Hepatocyte (in vitro differentiated cells): ENCODE measurements at regions not wholly inside any gene's neighbourhood (a gene's known extent, or its start where the extent isn't known, plus 50 kb on each side); places are given as distances from the start of the nearest gene placed in this dataset.
A peak's percentile ranks its signal among the peaks of the same experiment; 100 is the strongest.

Source experiments
- DNase-seq: peaks from one replicate; pipeline ENCODE4 v3.0.0-alpha.2; 2016; ENCODE audit warnings: low spot score
- H2AFZ ChIP-seq: fragments of 200-600 bp; sonication (generic); 2 replicates; pipeline ENCODE4 v1.6.0; 2016; ENCODE audit warnings: antibody characterized with exemption, mild to moderate bottlenecking
- H3K27ac ChIP-seq: fragments of 200-600 bp; sonication (generic); 2 replicates; pipeline ENCODE4 v1.5.1; 2016; ENCODE audit warnings: mild to moderate bottlenecking
- H3K27me3 ChIP-seq: fragments of 200-600 bp; sonication (generic); 2 replicates; pipeline ENCODE4 v1.6.1; 2016
- H3K36me3 ChIP-seq: fragments of 200-600 bp; sonication (generic); replicated peaks from 2 replicates; pipeline ENCODE4 v1.5.1; 2016; ENCODE audit warnings: low read depth; ENCODE audit not compliant: insufficient read depth
- H3K4me1 ChIP-seq: fragments of 200-600 bp; sonication (generic); 2 replicates; pipeline ENCODE4 v1.5.1; 2016; ENCODE audit warnings: mild to moderate bottlenecking, moderate library complexity; ENCODE audit not compliant: insufficient read depth
- H3K4me2 ChIP-seq: fragments of 200-600 bp; sonication (generic); 2 replicates; pipeline ENCODE4 v1.6.0; 2016
- H3K4me3 ChIP-seq: fragments of 200-600 bp; sonication (generic); 2 replicates; pipeline ENCODE4 v1.5.1; 2016; ENCODE audit warnings: mild to moderate bottlenecking
- H3K79me2 ChIP-seq: fragments of 200-600 bp; sonication (generic); 2 replicates; pipeline ENCODE4 v1.6.0; 2017; ENCODE audit warnings: mild to moderate bottlenecking
- H3K9me2 ChIP-seq: fragments of 200-600 bp; sonication (generic); replicated peaks from 2 replicates; pipeline ENCODE4 v1.6.0; 2017; ENCODE audit warnings: mild to moderate bottlenecking; ENCODE audit not compliant: insufficient read depth
- H3K9me3 ChIP-seq: fragments of 200-600 bp; sonication (generic); 2 replicates; pipeline ENCODE4 v1.5.1; 2016; ENCODE audit warnings: low read depth, mild to moderate bottlenecking
- H4K20me1 ChIP-seq: fragments of 200-600 bp; sonication (generic); 2 replicates; pipeline ENCODE4 v1.6.0; 2016; ENCODE audit warnings: mild to moderate bottlenecking; ENCODE audit not compliant: insufficient read depth, poor library complexity, severe bottlenecking
- EZH2 ChIP-seq: fragments of 200-600 bp; sonication (generic); IDR thresholded peaks from 2 replicates; pipeline ENCODE4 v1.6.1; 2016; ENCODE audit warnings: antibody characterized with exemption, mild to moderate bottlenecking, borderline replicate concordance
- EZH2phosphoT487 ChIP-seq: fragments of 200-600 bp; sonication (generic); IDR thresholded peaks from one replicate; pipeline ENCODE4 v1.6.1; 2018; ENCODE audit warnings: antibody characterized with exemption, mild to moderate bottlenecking, low read depth, moderate library complexity; ENCODE audit not compliant: unreplicated experiment, severe bottlenecking
- WGBS: methylation state at CpG from one replicate; pipeline ENCODE4 v1.1.6; 2016; ENCODE audit warnings: low lambda C conversion rate; ENCODE audit errors: missing lambda C conversion rate; 5-methylcytosine and 5-hydroxymethylcytosine counted together
- TF ChIP-seq, protein P1 (sequence below): fragments of 200-600 bp; sonication (generic); IDR thresholded peaks from 2 replicates; pipeline ENCODE4 v1.5.1; 2016; ENCODE audit warnings: antibody characterized with exemption, mild to moderate bottlenecking; ENCODE audit not compliant: poor library complexity

DNA sequence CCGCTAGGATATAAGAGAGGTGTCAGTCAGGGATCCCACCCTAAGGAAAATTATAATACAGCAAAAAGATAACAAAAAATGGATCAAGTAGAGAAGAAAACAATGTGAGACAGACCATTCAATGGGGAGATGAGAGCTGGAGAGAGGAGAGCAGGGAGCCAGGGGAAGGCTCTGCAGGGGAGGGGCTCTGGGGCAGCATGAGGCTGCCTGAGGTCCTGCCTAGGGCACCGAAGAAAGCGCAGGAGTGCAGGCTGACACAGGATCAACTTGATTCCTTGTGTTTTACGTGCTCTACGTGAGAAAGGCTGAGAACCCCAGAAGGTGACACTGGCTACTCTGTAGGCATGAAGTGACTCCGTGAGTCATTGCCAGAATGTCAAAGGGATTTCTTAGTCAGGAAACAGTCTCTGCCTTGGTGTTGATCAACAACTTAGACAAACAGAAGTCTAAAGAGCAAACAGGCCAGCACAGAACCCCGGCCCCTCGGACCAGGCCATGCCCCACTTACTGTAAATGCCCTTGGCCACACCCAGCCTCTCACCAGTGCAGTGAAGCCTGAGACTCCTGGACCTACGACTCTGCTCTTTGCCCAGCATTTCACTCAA lies 290.1 kb upstream of the PRDM1 start:
- Histone ChIP-seq H4K20me1 (no peaks in the 10 kb centered on the region), H3K27me3 (no peaks in the 10 kb centered on the region), H3K9me2 (no peaks in the 10 kb centered on the region), H3K4me3 (no peak overlapping the region), H3K27ac (peak overlapping the region; percentile 77), H3K36me3 (no peaks in the 10 kb centered on the region), H3K4me1 (peaks cover 33% of the 10 kb centered on the region), H3K4me2 (peak overlapping the region; percentile 2), H3K9me3 (no peaks in the 10 kb centered on the region), H2AFZ (no peak overlapping the region), H3K79me2 (no peaks in the 10 kb centered on the region)
- WGBS, result 62% methylated on average over 9 of the region's 9 CpGs
- DNase-seq, result peak; percentile 65
- TF ChIP-seq EZH2, result no peak
- TF ChIP-seq EZH2phosphoT487, result no peak
- TF ChIP-seq, protein P1, sequence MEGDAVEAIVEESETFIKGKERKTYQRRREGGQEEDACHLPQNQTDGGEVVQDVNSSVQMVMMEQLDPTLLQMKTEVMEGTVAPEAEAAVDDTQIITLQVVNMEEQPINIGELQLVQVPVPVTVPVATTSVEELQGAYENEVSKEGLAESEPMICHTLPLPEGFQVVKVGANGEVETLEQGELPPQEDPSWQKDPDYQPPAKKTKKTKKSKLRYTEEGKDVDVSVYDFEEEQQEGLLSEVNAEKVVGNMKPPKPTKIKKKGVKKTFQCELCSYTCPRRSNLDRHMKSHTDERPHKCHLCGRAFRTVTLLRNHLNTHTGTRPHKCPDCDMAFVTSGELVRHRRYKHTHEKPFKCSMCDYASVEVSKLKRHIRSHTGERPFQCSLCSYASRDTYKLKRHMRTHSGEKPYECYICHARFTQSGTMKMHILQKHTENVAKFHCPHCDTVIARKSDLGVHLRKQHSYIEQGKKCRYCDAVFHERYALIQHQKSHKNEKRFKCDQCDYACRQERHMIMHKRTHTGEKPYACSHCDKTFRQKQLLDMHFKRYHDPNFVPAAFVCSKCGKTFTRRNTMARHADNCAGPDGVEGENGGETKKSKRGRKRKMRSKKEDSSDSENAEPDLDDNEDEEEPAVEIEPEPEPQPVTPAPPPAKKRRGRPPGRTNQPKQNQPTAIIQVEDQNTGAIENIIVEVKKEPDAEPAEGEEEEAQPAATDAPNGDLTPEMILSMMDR, result no peak

DNA sequence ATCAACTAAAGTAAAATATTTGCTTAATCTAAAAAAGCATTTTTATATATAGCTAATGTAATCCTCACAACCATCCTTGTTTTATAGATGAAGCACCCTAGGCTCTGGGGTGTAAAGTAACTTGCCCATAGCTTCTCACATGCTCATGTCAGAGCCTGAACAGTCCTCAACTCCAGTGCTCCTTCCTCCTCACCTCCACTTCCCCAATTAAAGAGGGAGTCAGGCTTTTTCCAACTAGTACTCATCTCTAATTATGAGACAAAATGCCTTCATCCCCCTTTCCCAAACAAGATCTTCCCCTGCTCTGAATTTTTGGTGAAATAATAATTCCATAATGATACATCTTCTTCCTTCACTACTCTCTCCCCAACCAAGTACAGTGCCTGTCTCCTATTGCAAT lies 290.8 kb upstream of the PRDM1 start:
- H3K4me2 ChIP-seq, result no peak overlapping the region
- H3K27ac ChIP-seq, result peak overlapping the region; percentile 77
- TF ChIP-seq EZH2 (no peak), EZH2phosphoT487 (no peak)
- TF ChIP-seq, protein P1, result no peak

DNA sequence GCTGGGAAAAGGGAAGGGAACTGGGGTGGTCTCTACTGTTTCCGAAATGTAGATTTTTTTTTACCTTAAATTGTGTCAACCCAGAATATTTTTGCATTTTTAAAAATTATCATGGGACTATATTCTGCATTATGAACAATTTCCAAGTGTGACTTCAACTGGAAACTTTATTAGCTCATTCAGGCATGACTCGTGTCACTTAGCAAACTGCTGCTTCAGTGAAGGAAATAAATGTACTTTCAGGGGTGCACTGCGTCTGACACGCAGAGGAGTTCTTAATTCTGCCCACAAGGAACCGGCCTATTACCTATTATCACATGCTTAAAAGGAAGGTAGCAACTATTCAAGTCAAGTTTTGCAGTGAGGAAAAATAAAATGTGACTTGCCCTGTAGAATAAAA lies 291.3 kb upstream of the PRDM1 start:
- Histone ChIP-seq H3K9me3 (no peaks in the 10 kb centered on the region), H3K27me3 (no peaks in the 10 kb centered on the region), H3K9me2 (no peaks in the 10 kb centered on the region), H3K36me3 (no peaks in the 10 kb centered on the region), H3K79me2 (no peaks in the 10 kb centered on the region), H3K4me2 (no peak overlapping the region), H3K4me3 (no peak overlapping the region), H3K4me1 (peaks cover 33% of the 10 kb centered on the region), H4K20me1 (no peaks in the 10 kb centered on the region), H2AFZ (no peak overlapping the region), H3K27ac (peak overlapping the region; percentile 77)
- TF ChIP-seq EZH2phosphoT487 (no peak), EZH2 (no peak)
- TF ChIP-seq, protein P1, result no peak
- no peak for DNase-seq
- 90% methylated on average over 5 of the region's 5 CpGs for WGBS

More for the DNA sequence above, 290.8 kb upstream of the PRDM1 start:
- no peaks in the 10 kb centered on the region for H4K20me1 ChIP-seq
- no peaks in the 10 kb centered on the region for H3K27me3 ChIP-seq
- no peaks in the 10 kb centered on the region for H3K79me2 ChIP-seq
- no peak overlapping the region for H2AFZ ChIP-seq
- no peak for DNase-seq
- H3K36me3 ChIP-seq, result no peaks in the 10 kb centered on the region
- peaks cover 33% of the 10 kb centered on the region for H3K4me1 ChIP-seq
- H3K9me2 ChIP-seq, result no peaks in the 10 kb centered on the region
- no peak overlapping the region for H3K4me3 ChIP-seq
- H3K9me3 ChIP-seq, result no peaks in the 10 kb centered on the region
